Stimulated activated CD4-positive, alpha-beta T cell treated with anti-CD3 and anti-CD28 coated beads, Interleukin-12 subunit alpha, Interleukin-12 subunit beta, amount 100 ng/mL, for 24 hours (primary cell): ENCODE measurements at regions not wholly inside any gene's neighbourhood (a gene's known extent, or its start where the extent isn't known, plus 50 kb on each side); places are given as distances from the start of the nearest gene placed in this dataset.
"Not testable (repeated sequence)": the region's sequence is repeated elsewhere in the genome, so short reads cannot be mapped to it uniquely, and the experiment has no call there.

Experiments used
- DNase-seq, 2 experiments: peaks; one replicate each; pipeline ENCODE4 v3.0.0-alpha.2; 2020; ENCODE audit warnings: low read depth in 2 of 2

DNA sequence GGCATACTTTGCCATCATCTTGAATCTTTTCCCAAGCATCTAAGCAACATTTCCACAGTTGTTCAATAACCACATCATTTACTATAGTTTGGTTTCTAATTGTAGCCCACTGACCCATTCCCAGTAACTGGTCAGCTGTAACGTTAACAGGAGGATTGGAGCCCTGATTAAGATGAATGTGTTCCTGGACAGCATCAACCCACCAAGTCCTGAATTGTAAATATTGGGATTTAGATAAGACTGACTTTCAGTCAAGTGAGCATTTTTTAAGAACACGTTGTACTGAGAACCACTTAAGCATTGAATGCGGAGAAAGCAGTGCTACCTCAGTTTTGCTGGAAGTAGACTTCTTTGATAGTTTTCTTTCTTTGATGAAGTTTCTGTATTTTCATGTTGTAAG, 53.3 kb upstream of the ARL4D start:
- DNase-seq = not testable (repeated sequence)

DNA sequence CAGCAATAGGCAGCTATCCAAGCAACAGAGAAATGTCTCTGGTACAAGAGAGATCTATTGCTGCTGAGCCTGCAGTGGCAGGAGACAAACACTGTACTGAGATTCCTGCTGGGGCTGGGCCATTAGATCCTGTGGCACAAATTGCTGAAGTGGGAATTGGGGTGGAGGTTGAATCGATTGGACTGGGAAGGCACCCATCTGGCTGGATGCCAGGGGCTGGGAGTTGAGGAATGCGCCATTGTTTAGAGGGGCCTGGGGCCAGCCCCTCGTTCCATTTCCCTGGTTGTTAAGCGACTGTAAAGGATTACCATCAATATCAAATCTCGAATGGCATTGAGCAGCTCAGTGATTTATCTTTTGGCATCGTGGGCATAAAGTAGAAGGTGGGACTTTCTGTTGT, 54.1 kb upstream of the ARL4D start:
- no peak for DNase-seq

DNA sequence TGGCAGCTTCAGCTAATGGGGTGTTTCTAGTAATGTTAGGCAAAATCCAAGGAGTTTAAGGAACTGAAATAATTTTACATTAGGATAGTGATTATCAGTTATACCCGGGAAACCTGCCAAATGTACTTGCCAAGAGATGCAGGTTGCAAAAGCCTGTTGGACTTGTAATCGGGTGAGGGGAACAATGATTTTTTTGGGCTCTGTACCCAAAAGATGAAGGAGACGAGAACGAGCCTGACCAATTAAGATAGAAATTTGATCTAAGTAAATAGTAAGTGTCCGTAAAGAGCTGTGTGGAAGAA, 56.3 kb upstream of the ARL4D start:
- no peak for DNase-seq

DNA sequence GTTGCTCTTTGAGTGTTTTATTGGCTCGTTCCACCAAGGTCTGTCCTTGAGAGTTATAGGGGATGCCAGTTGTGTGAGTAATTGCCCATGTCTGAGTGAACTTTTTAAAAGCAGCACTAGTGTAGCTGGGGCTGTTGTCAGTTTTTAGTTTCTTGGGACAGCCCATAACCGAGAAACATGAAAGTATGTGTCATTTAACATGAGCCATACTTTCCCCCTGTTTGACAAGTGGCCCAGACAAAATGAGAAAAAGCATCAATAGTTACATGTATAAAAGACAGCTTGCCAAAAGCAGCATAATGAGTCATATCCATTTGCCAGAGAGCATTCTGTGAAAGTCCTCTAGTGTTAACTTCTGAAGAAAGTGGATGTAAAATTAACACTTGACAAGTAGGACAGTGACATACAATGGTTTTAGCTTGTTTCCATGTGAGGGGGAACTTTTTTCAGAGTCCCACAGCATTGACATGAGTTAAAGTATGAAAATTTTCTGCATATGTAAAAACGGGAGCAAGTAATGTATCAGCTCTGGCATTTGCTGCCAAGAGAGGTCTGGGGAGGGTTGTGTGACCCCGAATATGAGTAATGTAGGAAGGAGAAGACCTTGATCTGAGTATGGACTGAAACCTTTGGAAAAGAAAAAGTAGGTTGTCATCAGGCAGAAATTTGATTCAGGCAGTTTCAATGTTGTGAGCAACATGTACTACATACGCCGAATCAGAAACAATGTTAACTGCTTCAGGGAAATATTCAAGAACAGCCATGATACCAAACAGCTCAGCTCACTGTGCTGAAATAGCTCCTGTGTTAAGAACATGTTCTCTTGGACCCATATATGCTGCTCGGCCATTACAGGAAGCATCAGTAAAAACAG, 56.8 kb upstream of the ARL4D start:
- DNase-seq = no peak

DNA sequence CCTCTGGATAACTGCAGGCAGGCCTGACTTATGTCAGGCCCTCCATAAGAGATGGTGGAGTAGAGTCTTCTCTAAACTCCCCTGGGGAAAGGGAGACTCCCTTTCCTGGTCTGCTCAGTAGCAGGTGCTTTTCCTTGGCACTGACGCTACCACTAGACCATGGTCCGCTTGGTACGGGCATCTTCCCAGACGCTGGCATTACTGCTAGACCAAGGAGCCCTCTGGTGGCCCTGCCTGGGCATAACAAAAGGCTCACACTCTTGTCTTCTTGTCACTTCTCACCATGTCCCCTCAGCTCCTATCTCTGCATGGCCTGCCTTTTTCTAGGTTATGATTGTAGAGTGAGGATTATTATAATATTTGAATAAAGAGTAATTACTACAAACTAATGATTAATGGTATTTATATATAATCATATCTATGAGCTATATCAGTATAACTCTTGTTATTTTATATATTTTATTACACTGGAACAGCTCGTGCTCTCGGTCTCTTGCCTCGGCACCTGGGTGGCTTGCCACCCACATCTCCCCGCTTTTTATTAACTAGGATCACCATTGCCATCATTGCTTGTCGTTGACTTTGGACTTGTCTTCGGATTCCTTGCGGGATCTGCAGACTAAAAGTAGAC, 59.8 kb upstream of the ARL4D start:
- peak in 1 of 2 experiments; percentile 58 for DNase-seq

DNA sequence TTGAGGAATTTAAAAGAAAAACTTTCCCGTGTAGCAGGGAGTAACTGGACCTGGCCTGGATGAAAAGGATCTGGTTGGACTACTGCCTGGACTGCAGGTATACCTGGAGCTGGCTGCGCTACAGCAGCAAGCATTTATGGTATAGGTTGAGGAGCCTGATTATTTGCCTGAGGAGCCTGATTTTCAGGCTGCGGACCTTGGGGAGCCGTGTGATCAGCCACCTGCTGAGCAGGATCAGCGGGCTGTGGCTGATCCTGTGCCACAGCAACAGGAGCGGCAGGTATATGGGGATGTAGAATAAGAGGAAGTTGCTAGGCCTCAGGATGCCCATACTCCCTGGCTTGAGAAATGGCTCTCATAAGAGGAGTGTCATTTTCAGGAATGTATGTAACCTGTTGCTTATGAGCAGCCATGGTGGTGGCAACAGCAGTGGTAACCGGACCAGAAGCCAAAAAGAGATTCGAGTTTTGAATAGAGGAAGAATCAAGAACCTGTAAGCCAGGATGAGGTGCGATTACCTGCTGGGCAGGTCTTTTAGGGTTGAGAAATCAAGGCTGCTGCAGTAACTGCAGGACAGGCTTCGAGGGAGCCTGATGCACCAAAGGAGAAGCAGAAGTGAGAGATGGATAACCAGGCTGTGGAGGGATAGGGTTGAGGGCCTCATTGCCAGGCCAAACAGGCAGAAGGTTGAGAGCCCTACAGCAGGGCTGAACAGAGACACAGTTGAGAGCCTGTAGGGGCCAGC, 60.9 kb upstream of the ARL4D start:
- no peak for DNase-seq

DNA sequence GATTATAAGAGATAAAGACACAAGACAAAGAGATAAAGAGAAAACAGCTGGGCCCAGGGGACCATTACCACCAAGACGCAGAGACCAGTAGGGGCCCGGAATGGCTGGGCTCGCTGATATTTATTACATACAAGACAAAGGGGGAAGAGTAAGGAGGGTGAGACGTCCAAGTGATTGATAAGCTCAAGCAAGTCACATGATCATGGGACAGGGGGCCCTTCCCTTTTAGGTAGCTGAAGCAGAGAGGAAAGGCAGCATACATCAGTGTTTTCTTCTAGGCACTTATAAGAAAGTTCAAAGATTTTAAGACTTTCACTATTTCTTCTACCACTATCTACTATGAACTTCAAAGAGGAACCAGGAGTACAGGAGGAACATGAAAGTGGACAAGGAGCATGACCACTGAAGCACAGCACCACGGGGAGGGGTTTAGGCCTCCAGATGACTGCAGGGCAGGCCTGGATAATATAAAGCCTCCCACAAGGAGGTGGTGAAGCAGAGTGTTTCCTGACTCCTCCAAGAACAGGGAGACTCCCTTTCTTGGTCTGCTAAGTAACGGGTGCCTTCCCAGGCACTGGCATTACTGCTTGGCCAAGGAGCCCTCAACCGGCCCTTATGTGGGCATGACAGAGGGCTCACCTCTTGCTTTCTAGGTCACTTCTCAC, 63.9 kb upstream of the ARL4D start:
- no peak for DNase-seq

DNA sequence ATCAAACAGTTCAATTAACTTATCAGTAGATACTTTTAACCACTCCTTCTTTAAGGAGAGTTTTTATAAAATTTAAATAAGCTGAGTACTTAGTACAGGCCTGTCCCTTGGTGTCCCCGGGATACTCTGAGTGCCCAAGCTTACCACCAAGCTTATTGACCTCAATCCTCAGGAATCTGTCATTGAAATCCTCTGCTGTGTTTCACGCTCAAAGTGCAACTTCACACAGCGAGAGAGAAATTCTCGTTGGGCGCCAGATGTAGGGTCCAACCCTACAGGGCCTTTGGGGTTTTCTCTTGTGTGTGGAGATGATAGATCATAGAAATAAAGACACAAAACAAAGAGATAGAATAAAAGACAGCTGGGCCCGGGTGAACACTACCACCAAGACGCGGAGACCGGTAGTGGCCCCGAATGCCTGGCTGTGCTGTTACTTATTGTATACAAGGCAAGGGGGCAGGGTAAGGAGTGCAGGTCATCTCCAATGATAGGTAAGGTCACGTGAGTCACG, 65.3 kb upstream of the ARL4D start:
- DNase-seq = no peak

DNA sequence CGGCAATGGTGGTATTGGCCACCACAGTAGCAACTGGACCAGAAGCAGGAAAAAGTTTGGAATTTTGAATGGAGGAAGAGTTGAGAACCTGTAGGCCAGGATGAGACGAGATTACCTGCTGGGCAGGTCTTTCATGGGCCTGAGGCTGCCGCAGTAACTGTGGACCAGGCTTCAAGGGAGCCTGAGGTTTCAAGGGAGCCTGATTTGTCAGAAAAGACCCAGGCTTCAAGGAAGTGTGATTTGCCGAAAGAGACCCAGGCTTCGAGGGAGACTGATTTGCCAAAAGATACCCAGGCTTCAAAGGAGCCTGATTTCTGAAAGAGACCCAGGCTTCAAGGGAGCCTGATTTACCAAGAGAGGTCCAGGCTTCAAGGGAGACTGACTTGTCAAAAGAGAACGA, 66.6 kb upstream of the ARL4D start:
- DNase-seq = no peak

DNA sequence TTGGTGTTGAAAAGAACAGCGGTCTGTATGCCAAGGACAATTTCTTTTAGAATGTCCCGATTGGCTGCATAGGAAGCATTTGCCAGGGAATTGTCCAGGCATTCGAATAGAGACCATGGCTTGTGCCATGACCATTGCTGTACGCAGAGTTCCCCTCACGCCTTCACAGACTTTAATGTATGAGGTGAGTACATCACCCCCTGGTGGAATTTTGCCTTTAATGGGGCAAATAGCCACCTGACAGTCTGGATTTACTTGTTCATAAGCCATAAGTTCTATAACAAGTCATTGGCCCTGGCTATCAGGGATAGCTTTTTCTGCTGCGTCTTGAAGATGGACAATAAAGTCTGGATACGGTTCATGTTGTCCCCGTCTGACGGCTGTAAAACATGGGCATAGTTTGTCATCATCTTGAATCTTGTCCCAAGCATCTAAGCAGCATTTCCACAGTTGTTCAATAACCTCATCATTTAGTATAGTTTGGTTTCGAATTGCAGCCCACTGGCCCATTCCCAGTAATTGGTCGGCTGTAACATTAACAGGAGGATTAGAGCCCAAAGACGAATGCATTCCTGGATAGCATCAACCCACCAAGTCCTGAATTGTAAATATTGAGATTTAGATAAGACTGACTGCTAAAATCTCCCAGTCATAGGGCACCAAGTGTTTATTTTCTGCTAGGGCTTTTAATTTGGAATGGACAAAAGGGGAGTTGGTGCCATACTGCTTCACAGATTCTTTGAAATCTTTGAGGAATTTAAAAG, 67.7 kb upstream of the ARL4D start:
- no peak for DNase-seq

DNA sequence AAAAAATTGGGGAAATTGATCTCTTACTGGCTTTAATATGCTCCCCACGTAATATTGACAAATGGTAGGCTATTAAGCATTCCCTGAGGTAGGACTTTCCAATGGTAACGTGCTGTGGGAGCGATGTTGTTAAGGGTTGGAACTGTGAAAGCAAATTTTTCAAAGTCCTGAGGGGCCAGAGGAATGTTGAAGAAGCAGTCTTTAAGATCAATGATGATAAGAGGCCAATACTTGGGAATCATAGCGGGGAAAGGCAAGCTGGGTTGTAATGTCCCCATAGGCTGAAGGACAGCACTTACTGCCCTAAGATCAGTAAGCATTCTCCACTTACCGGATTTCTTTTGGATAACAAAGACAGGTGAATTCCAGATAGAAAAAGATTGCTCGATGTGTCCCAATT, 69.6 kb upstream of the ARL4D start:
- DNase-seq = no peak

DNA sequence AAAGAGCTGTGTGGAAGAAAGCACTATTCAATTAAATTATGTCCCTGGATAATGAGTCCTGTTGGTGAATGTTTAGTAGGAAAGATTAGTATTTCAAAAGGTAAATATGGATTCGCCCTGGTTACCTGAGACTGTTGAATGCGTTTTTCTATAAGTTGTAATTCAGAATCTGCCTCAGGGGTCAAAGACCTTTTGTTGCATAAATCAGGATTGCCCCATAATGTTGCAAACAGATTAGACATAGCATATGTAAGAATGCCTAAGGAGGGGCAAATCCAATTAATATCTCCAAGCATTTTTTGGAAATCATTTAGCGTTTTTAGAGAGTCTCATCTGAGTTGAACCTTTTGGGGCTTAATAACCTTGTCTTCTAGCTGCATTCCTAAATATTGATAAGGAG, 70.1 kb upstream of the ARL4D start:
- no peak for DNase-seq

DNA sequence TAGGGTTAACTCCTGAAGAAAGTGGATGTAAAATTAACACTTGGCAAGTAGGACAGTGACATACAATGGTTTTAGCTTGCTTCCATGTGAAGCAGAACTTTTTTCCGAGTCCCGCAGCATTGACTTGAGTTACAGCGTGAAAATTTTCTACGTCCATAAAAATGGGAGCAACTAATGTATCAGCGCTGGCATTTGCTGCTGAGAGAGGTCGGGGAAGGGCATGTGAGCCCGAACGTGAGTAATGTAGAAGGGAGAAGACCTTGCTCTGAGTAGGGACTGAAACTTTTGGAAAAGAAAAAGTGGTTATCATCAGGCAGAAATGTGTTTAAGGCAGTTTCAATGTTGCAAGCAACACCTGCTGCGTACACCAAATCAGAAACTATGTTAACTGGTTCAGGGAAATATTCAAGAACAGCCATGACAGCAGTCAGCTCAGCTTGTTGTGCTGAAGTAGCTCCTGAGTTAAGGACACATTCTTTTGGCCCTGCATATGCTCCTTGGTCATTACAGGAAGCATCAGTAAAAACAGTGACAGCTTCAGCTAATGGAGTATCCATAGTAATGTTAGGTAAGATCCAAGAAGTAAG, 70.9 kb upstream of the ARL4D start:
- no peak for DNase-seq

DNA sequence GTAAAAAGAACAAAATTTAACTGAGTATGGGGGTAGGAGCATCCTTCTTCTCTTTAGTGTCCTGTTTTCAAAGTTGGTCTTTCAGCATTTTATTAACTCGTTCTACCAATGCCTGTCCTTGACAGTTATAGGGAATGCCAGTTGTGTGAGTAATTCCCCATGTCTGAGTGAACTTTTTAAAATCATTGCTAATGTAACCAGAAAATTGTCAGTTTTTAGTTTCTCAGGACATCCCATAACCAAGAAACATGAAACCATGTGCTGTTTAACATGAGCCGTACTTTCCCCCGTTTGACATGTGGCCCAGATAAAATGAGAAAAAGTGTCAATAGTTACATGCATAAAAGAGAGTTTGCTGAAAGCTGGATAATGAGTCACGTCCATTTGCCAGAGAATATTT, 71.4 kb upstream of the ARL4D start:
- no peak for DNase-seq

DNA sequence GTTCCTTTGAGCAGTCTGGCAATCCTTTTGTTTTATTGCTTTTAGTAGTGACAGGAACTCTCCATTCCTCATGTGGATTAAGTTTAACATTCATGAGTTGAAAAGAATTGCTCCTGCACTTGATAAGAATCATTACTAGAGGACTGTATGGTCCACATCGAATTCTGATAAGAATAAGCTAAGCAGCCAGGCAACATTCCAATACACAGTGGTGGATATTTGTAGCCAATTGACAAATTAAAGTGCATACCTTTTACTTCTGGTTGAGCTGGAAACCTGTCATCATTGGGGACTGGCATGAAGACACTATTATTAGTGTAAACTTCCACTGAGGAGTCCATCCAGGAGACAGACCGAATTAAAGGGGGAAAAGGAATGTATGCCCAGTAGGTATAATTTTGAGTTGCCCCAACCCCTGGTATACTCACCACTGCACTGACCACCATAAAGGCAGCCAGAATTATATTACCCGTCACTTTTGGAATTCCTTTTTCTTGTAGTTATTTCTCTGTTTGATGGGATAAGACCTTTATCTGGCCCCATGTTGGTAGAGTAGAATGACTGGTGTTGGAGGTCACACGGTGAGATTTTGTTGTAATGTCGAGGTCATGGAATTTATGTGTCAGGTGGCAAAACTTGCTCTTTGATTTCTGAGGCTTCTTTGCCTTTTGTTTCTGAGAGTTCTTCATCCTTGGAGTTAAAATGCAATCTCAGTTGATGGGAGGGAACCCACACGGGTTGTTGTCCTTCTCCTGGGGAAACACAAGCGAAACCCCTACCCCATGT, 72.1 kb upstream of the ARL4D start:
- DNase-seq = no peak

DNA sequence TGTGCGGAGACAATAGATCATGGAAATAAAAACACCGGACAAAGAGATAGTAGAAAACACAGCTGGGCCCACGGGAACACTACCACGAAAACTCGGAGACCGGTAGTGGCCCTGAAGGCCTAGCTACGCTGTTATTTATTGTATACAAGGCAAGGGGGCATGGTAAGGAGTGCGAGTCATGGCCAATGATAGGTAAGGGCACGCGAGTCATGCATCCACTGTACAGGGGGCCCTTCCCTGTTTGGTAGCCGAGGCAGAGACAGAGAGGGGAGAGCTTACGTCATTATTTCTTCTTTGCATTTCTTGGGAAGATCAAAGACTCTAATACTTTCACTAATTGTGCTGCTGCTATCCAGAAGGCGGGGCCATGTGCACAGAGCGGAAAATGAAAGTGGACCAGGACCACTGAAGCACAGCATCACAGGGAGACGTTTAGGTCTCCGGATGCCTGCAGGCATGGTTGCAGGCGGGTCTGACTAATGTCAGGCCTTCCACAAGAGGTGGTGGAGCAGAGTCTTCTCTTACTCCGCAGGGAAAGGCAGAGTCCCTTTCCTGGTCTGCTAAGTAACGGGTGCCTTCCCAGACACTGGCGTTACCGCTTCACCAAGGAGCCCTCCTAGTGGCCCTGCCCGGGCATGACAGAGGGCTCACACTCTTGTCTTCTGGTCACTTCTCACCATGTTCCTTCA, 74.4 kb upstream of the ARL4D start:
- no peak for DNase-seq

DNA sequence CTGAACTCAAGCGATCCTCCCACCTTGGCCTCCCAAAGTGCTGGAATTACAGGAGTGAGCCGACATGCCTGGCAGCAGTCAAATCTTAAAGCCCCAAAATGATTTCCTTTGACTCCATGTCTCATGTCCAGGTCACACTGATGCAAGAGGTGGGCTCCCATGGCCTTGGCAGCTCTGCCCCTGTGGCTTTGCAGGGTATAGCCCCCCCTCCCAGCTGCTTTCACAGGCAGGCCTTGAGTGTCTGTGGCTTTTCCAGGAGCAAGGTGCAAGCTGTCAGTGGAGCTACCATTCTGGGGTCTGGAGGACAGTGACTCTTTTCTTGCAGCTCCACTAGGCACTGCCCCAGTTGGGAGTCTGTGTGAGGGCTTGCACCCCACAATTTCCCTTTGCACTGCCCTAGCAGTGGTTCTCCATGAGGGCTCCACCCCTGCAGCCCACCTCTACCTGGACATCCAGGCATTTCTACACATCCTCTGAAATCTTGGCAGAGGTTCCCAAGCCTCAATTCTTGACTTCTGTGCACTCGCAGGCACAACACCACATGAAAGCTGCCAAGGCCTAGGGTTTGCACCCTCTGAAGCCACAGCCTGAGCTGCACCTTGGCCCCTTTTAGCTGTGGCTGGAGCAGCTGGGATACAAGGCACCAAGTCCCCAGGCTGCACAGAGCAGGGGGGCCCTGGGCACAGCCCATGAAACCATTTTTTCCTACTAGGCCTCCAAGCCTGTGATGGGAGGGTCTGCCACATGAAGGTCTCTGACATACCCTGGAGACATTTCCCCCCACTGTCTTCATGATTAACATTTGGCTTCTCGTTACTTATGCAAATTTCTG, 79.3 kb upstream of the ARL4D start:
- no peak for DNase-seq

DNA sequence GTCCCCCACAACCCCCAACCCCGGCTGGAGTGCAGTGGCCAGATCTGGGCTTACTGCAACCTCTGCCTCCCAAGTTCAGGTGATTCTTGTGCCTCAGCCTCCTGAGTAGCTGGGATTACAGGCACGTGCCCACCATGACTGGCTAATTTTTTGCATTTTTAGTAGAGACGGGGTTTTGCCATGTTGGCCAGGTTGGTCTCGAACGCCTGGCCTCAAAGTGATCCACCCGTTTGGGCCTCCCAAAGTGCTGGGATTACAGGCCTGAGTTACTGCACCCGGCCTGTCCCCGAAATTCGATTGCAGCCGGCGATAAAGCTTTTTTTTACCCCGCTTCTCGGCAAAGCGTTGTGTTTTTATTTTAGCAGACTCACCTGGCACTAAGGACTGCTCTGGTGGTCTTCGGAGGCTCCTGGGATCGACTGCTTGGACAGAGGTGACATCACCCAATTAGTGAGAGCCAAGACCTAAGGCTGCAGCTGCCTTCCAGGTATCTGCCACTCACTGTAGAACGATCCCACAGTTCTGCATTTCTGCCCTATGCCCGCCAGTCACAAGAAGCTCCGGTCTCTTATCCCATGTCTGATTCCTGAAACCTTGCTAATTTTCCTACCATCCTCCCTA, 82.2 kb upstream of the ARL4D start:
- DNase-seq = no peak
